SJCRH30 (cell line): ENCODE measurements at regions not wholly inside any gene's neighbourhood (a gene's known extent, or its start where the extent isn't known, plus 50 kb on each side); places are given as distances from the start of the nearest gene placed in this dataset.
A peak's percentile ranks its signal among the peaks of the same experiment; 100 is the strongest.

Source experiments
- DNase-seq, 2 experiments: peaks; one replicate each; pipeline ENCODE4 v3.0.0-alpha.2; 2015 to 2020
- H3K27ac ChIP-seq: fragments of 250-450 bp; sonication (Bioruptor Pico); 2 replicates; pipeline ENCODE4 v1.5.1; 2020; ENCODE audit warnings: mild to moderate bottlenecking, moderate library complexity
- H3K27me3 ChIP-seq: fragments of 250-450 bp; sonication (Bioruptor Pico); 2 replicates; pipeline ENCODE4 v1.5.1; 2020; ENCODE audit warnings: mild to moderate bottlenecking, moderate library complexity
- H3K36me3 ChIP-seq: fragments of 250-450 bp; sonication (Bioruptor Pico); 2 replicates; pipeline ENCODE4 v1.5.1; 2020; ENCODE audit warnings: mild to moderate bottlenecking, moderate library complexity
- H3K4me1 ChIP-seq: fragments of 250-450 bp; sonication (Bioruptor Pico); 2 replicates; pipeline ENCODE4 v1.5.1; 2020; ENCODE audit warnings: mild to moderate bottlenecking, moderate library complexity
- H3K4me3 ChIP-seq: fragments of 250-450 bp; sonication (Bioruptor Pico); 2 replicates; pipeline ENCODE4 v1.5.1; 2020; ENCODE audit warnings: mild to moderate bottlenecking, moderate library complexity
- H3K9me3 ChIP-seq: fragments of 250-450 bp; sonication (Bioruptor Pico); replicated peaks from 2 replicates; pipeline ENCODE4 v1.5.1; 2020; ENCODE audit warnings: mild to moderate bottlenecking, moderate library complexity

DNA sequence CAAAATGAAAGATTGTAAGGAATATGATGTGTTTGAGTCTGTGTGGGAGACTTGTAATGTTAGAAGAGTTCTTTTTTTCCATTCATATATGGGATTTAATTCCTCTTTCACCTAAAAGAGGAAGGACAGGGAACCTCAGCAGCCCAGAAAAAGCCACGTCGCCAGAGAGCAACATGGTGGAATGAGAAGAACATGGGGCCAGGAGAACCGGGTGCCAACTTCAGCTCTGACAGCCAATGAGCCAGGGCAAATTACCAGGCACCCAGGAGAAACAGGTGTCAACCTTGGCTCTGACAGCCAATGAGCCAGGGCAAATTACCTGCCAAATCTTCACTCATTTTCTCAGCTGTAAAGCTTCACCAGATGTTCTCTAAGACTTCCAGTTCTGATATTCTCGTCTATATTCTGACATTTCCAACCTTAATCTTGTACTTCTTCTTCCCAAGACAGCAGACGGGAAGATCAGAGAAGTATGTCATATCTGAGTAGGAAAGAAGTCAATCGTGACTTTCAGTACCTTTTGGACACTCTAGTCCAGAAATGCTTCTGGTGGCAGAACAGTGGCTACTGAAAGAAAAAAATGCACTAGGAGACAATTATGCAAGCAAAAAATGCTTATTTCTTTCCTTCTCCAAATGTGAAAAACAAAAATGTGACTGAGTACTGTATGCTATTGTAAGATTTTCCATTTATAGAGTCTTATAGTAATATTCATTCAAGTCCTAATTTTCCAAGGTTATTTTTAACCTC lies 79.2 kb upstream of the COL5A2 start:
- no peaks in the 10 kb centered on the region for H3K9me3 ChIP-seq
- H3K27me3 ChIP-seq, result no peaks in the 10 kb centered on the region
- no peak overlapping the region for H3K27ac ChIP-seq
- DNase-seq, result no peak
- peaks cover 10% of the 10 kb centered on the region for H3K4me1 ChIP-seq
- no peaks in the 10 kb centered on the region for H3K36me3 ChIP-seq
- H3K4me3 ChIP-seq, result no peak overlapping the region

- Histone ChIP-seq H3K4me1 (no peaks in the 10 kb centered on the region), H3K9me3 (no peaks in the 10 kb centered on the region), H3K36me3 (no peaks in the 10 kb centered on the region), H3K27ac (no peak overlapping the region), H3K4me3 (no peak overlapping the region), H3K27me3 (no peaks in the 10 kb centered on the region)
- DNase-seq, result no peak
Measured at GRCh38 chr2:189260361-189260814, 80.8 kb upstream of the COL5A2 start.

DNA sequence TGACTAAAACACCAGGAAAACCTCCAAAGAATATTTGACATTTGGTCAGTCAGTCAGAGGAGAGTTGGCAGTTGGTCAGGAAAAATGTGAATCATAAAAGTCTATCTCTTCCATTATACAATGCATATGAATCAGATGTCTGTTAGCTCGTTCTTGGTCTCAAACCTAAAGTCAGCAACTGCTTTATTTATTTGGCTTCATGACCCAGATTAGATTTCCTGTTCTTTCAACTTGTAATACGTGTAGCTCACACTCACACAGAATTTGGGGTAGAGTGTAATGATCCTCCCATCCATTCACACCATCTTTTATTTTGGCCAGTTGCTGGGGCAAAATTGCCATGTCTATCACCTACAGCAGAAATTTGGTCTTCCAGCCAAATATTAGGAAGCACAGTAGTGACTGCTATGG lies 81.9 kb upstream of the COL5A2 start:
- no peaks in the 10 kb centered on the region for H3K4me1 ChIP-seq
- no peaks in the 10 kb centered on the region for H3K36me3 ChIP-seq
- no peaks in the 10 kb centered on the region for H3K27me3 ChIP-seq
- no peak overlapping the region for H3K27ac ChIP-seq
- no peak overlapping the region for H3K4me3 ChIP-seq
- peaks cover 4% of the 10 kb centered on the region for H3K9me3 ChIP-seq
- DNase-seq, result no peak

- H3K27me3 ChIP-seq, result no peaks in the 10 kb centered on the region
- no peak overlapping the region for H3K4me3 ChIP-seq
- H3K9me3 ChIP-seq, result peaks cover 4% of the 10 kb centered on the region
- no peak overlapping the region for H3K27ac ChIP-seq
- no peak for DNase-seq
- H3K36me3 ChIP-seq, result no peaks in the 10 kb centered on the region
- no peaks in the 10 kb centered on the region for H3K4me1 ChIP-seq
Measured at GRCh38 chr2:189261916-189262315, 82.4 kb upstream of the COL5A2 start.

GRCh38 chr2:189265696-189266320 lies 86.2 kb upstream of the COL5A2 start:
- no peaks in the 10 kb centered on the region for H3K36me3 ChIP-seq
- no peaks in the 10 kb centered on the region for H3K4me1 ChIP-seq
- peaks cover 4% of the 10 kb centered on the region for H3K9me3 ChIP-seq
- DNase-seq, result no peak
- H3K27ac ChIP-seq, result no peak overlapping the region
- no peak overlapping the region for H3K4me3 ChIP-seq
- H3K27me3 ChIP-seq, result no peaks in the 10 kb centered on the region

DNA sequence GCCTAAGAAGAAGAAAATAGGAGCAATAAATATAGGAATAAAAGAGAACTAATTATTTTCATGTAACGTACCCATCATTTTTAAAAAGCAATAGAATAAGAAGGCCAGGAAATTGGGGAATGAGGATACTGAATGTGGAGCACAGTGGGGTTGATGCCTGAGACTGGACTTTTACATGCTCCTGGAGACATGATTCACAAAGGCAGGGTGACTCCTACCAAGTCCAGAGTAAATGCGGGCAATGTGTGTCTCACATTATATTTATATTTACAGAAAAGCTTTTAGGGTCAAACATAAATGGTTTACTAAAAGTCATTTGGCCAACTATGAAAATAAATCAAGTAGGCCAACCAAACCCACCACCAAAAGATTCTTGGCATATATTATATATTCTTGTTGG lies 87.9 kb upstream of the COL5A2 start:
- Histone ChIP-seq H3K4me1 (no peaks in the 10 kb centered on the region), H3K27ac (no peak overlapping the region), H3K4me3 (no peak overlapping the region), H3K36me3 (no peaks in the 10 kb centered on the region), H3K9me3 (peaks cover 7% of the 10 kb centered on the region), H3K27me3 (no peaks in the 10 kb centered on the region)
- no peak for DNase-seq

DNA sequence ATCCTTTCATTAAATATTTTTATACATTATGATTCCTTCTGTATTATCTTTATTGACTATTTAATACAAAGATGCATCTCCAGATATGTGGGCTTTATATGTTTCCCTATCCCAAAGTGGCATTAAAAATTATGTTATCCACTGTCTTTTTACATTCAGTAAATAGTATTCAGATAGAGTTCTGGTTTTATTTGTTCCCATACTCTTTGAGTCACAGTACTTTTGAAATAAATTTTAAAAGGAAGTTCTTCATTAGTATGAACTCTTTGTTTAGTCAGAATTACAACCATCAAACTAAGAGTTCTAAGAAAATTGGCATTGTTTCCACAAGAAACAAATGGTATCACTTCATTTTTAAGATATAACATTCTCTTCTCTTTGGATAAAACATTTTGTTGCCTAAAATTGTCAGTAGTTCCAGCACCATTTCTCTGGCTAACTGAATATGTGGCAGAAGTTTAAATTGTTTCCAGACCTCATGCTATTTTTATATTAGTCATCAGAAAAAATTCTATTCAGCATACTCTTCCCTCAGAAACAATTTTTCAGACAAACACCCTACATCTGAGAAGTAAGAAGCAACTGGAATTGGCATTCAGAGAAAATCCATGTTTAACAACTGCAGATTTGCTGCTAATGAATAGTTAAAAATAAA lies 88.5 kb upstream of the COL5A2 start:
- peaks cover 7% of the 10 kb centered on the region for H3K9me3 ChIP-seq
- no peaks in the 10 kb centered on the region for H3K36me3 ChIP-seq
- DNase-seq, result no peak
- no peaks in the 10 kb centered on the region for H3K4me1 ChIP-seq
- no peak overlapping the region for H3K4me3 ChIP-seq
- no peak overlapping the region for H3K27ac ChIP-seq
- no peaks in the 10 kb centered on the region for H3K27me3 ChIP-seq

- Histone ChIP-seq H3K27me3 (no peaks in the 10 kb centered on the region), H3K36me3 (no peaks in the 10 kb centered on the region), H3K9me3 (peaks cover 7% of the 10 kb centered on the region), H3K4me1 (no peaks in the 10 kb centered on the region), H3K4me3 (no peak overlapping the region), H3K27ac (no peak overlapping the region)
- no peak for DNase-seq
Measured at GRCh38 chr2:189268763-189269162, 89.2 kb upstream of the COL5A2 start.

DNA sequence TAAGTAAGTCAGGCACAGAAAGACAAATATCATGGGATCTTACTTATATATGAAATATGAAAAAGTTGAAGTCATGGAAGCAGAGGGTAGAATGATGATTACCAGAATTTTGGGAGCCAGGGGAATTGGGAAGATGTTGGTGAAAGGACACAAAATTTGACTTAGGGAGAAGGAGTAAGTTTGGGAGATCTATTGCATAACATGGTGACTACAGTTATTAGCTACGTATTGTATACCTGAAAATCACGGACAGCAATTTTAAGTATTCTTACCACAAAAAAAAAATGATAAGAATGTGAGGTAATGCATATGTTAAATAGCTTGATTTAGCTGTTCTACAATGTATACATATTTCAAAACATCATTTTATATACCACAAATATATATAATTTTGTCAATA lies 94.2 kb upstream of the COL5A2 start:
- Histone ChIP-seq H3K27me3 (no peaks in the 10 kb centered on the region), H3K36me3 (no peaks in the 10 kb centered on the region), H3K9me3 (0 out of 2 replicates have a peak, but pooled peaks cover 3% of the 10 kb centered on the region), H3K27ac (no peak overlapping the region), H3K4me1 (0 out of 2 replicates have a peak, but pooled peaks cover 6% of the 10 kb centered on the region), H3K4me3 (no peak overlapping the region)
- no peak for DNase-seq

GRCh38 chr2:189274361-189274760 lies 94.8 kb upstream of the COL5A2 start:
- H3K9me3 ChIP-seq, result 0 out of 2 replicates have a peak, but pooled peaks cover 3% of the 10 kb centered on the region
- no peak overlapping the region for H3K27ac ChIP-seq
- no peaks in the 10 kb centered on the region for H3K27me3 ChIP-seq
- H3K4me3 ChIP-seq, result no peak overlapping the region
- no peak for DNase-seq
- H3K4me1 ChIP-seq, result 0 out of 2 replicates have a peak, but pooled peaks cover 6% of the 10 kb centered on the region
- no peaks in the 10 kb centered on the region for H3K36me3 ChIP-seq

DNA sequence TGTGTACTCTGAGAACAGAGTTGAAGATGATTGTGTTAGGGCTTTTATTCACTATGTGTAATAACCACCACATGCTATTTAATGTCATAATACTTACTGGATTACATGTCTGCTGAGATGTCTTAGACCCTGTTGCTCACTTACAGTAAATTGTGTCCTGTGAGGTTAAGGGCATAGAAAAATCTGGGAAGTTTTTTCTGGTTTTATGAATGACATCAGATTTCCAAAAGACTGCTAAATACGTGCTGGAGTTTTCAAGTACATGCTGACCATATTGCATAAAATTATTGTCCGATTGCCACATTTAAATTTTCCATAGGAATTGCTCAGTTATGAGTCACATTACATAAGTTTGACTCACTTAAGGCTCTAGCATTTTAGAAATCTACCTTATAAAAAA lies 96.7 kb upstream of the COL5A2 start:
- no peak for DNase-seq
- H3K4me3 ChIP-seq, result no peak overlapping the region
- 0 out of 2 replicates have a peak, but pooled peaks cover 3% of the 10 kb centered on the region for H3K9me3 ChIP-seq
- H3K4me1 ChIP-seq, result 0 out of 2 replicates have a peak, but pooled peaks cover 6% of the 10 kb centered on the region
- no peaks in the 10 kb centered on the region for H3K36me3 ChIP-seq
- H3K27ac ChIP-seq, result no peak overlapping the region
- no peaks in the 10 kb centered on the region for H3K27me3 ChIP-seq

- H3K4me1 ChIP-seq, result peaks cover 6% of the 10 kb centered on the region; the same call in 1 of the 2 replicates
- H3K27ac ChIP-seq, result no peak overlapping the region
- H3K27me3 ChIP-seq, result no peaks in the 10 kb centered on the region
- DNase-seq, result no peak
- H3K9me3 ChIP-seq, result no peaks in the 10 kb centered on the region
- H3K36me3 ChIP-seq, result no peaks in the 10 kb centered on the region
- no peak overlapping the region for H3K4me3 ChIP-seq
Measured at GRCh38 chr2:189281201-189281600, 101.6 kb upstream of the COL5A2 start.

GRCh38 chr2:189285349-189285748 lies 105.8 kb upstream of the COL5A2 start:
- no peaks in the 10 kb centered on the region for H3K27me3 ChIP-seq
- DNase-seq, result no peak
- H3K9me3 ChIP-seq, result peaks cover 7% of the 10 kb centered on the region
- H3K27ac ChIP-seq, result no peak overlapping the region
- H3K4me1 ChIP-seq, result peaks cover 23% of the 10 kb centered on the region
- H3K36me3 ChIP-seq, result no peaks in the 10 kb centered on the region
- no peak overlapping the region for H3K4me3 ChIP-seq

- Histone ChIP-seq H3K27me3 (no peaks in the 10 kb centered on the region), H3K4me3 (no peak overlapping the region), H3K27ac (no peak overlapping the region), H3K4me1 (peaks cover 23% of the 10 kb centered on the region), H3K36me3 (no peaks in the 10 kb centered on the region), H3K9me3 (peaks cover 7% of the 10 kb centered on the region)
- peak in 1 of 2 experiments; percentile 36 for DNase-seq
Measured at GRCh38 chr2:189285962-189286645, 106.5 kb upstream of the COL5A2 start.

- no peak overlapping the region for H3K27ac ChIP-seq
- peak in 1 of 2 experiments; percentile 26 for DNase-seq
Measured at GRCh38 chr2:189287363-189287762, 107.8 kb upstream of the COL5A2 start.

More at GRCh38 chr2:189287363-189287762, 107.8 kb upstream of the COL5A2 start:
- H3K4me3 ChIP-seq, result no peak overlapping the region
- peaks cover 12% of the 10 kb centered on the region for H3K9me3 ChIP-seq
- H3K27me3 ChIP-seq, result no peaks in the 10 kb centered on the region
- H3K36me3 ChIP-seq, result no peaks in the 10 kb centered on the region
- peaks cover 23% of the 10 kb centered on the region for H3K4me1 ChIP-seq
